Mesenchymal stem cell (in vitro differentiated cells and primary cell): ENCODE measurements at regions not wholly inside any gene's neighbourhood (a gene's known extent, or its start where the extent isn't known, plus 50 kb on each side); places are given as distances from the start of the nearest gene placed in this dataset.

Experiments used
- DNase-seq: peaks from one replicate; pipeline ENCODE4 v3.0.0-alpha.2; 2013
- H2AFZ ChIP-seq: one replicate; pipeline ENCODE4 v1.6.1; 2013; ENCODE audit warnings: low read depth, mild to moderate bottlenecking, control low read depth, inconsistent platforms, low read length, moderate library complexity
- H2AK5ac ChIP-seq: 2 replicates; pipeline ENCODE4 v1.6.1; 2013; ENCODE audit warnings: low read length, moderate library complexity, mild to moderate bottlenecking, inconsistent platforms; ENCODE audit not compliant: severe bottlenecking
- H2BK120ac ChIP-seq: one replicate; pipeline ENCODE4 v1.6.1; 2013; ENCODE audit warnings: low read depth, mild to moderate bottlenecking, inconsistent platforms, low read length, moderate library complexity
- H2BK12ac ChIP-seq, 2 experiments: one replicate each; pipeline ENCODE4 v1.6.1; 2013; ENCODE audit warnings: inconsistent platforms in 2 of 2, low read length in 2 of 2, mild to moderate bottlenecking in 2 of 2, moderate library complexity in 2 of 2, control low read depth in 1 of 2
- H2BK15ac ChIP-seq: one replicate; pipeline ENCODE4 v1.6.1; 2013; ENCODE audit warnings: mild to moderate bottlenecking, low read depth, inconsistent platforms; ENCODE audit not compliant: poor library complexity, severe bottlenecking
- H2BK5ac ChIP-seq: 2 replicates; pipeline ENCODE4 v1.6.1; 2013; ENCODE audit warnings: low read depth, mild to moderate bottlenecking, low read length, control low read depth, inconsistent platforms; ENCODE audit not compliant: poor library complexity, severe bottlenecking
- H3K14ac ChIP-seq, 2 experiments: one replicate each; pipeline ENCODE4 v1.6.1; 2013; ENCODE audit warnings: inconsistent platforms in 2 of 2, low read length in 2 of 2, control low read depth in 1 of 2, mild to moderate bottlenecking in 1 of 2, moderate library complexity in 1 of 2
- H3K18ac ChIP-seq, 2 experiments: one replicate each; pipeline ENCODE4 v1.6.1; 2013; ENCODE audit warnings: inconsistent platforms in 2 of 2, low read length in 2 of 2, control low read depth in 1 of 2, low read depth in 1 of 2, mild to moderate bottlenecking in 1 of 2
- H3K23ac ChIP-seq, 2 experiments: one replicate each; pipeline ENCODE4 v1.6.1; 2013; ENCODE audit warnings: inconsistent platforms in 2 of 2, low read length in 2 of 2, mild to moderate bottlenecking in 2 of 2, moderate library complexity in 2 of 2, control low read depth in 1 of 2
- H3K27ac ChIP-seq: 2 replicates; pipeline ENCODE4 v1.5.1; 2013; ENCODE audit warnings: mild to moderate bottlenecking, moderate library complexity, low read length, control low read depth, inconsistent platforms; ENCODE audit not compliant: poor library complexity, severe bottlenecking
- H3K27me3 ChIP-seq, 2 experiments: 2 replicates each; pipeline versions ENCODE4 v1.6.1 to v1.7.0; 2013; ENCODE audit warnings: low read length in 2 of 2, mild to moderate bottlenecking in 2 of 2, moderate library complexity in 2 of 2, control low read depth in 1 of 2, inconsistent platforms in 1 of 2; ENCODE audit not compliant: control insufficient read depth in 1 of 2, insufficient read depth in 1 of 2
- H3K36me3 ChIP-seq, 2 experiments: 2 replicates each; pipeline versions ENCODE4 v1.6.1 to v1.7.0; 2013; ENCODE audit warnings: low read length in 2 of 2, control low read depth in 1 of 2, inconsistent platforms in 1 of 2, low read depth in 1 of 2, mild to moderate bottlenecking in 1 of 2; ENCODE audit not compliant: insufficient read depth in 2 of 2, control insufficient read depth in 1 of 2
- H3K4ac ChIP-seq, 2 experiments: one replicate each; pipeline ENCODE4 v1.6.1; 2013; ENCODE audit warnings: inconsistent platforms in 2 of 2, low read length in 2 of 2, mild to moderate bottlenecking in 2 of 2, moderate library complexity in 2 of 2, control low read depth in 1 of 2, low read depth in 1 of 2
- H3K4me1 ChIP-seq: 2 replicates; pipeline ENCODE4 v1.6.1; 2013; ENCODE audit warnings: low read depth, low read length, control low read depth; ENCODE audit not compliant: control insufficient read depth, insufficient read depth
- H3K4me2 ChIP-seq: 2 replicates; pipeline ENCODE4 v1.6.1; 2013; ENCODE audit warnings: low read length, mild to moderate bottlenecking, inconsistent platforms; ENCODE audit not compliant: poor library complexity, severe bottlenecking
- H3K4me3 ChIP-seq, 2 experiments: 2 replicates each; pipeline versions ENCODE4 v1.5.1 to v1.7.0; 2013; ENCODE audit warnings: low read length in 2 of 2, mild to moderate bottlenecking in 2 of 2, control low read depth in 1 of 2, low read depth in 1 of 2; ENCODE audit not compliant: insufficient read depth in 1 of 2
- H3K79me1 ChIP-seq: replicated peaks from 2 replicates; pipeline ENCODE4 v1.6.1; 2013; ENCODE audit warnings: mild to moderate bottlenecking, control low read depth, low read length, inconsistent platforms; ENCODE audit not compliant: poor library complexity, severe bottlenecking
- H3K9ac ChIP-seq: 2 replicates; pipeline ENCODE4 v1.7.0; 2013; ENCODE audit warnings: mild to moderate bottlenecking, low read length, moderate library complexity
- H3K9me3 ChIP-seq: 2 replicates; pipeline ENCODE4 v1.7.0; 2013; ENCODE audit warnings: mild to moderate bottlenecking, low read length; ENCODE audit not compliant: control insufficient read depth
- H4K8ac ChIP-seq: one replicate; pipeline ENCODE4 v1.6.1; 2013; ENCODE audit warnings: inconsistent platforms, mild to moderate bottlenecking, low read length, moderate library complexity
- H4K91ac ChIP-seq: one replicate; pipeline ENCODE4 v1.6.1; 2013; ENCODE audit warnings: mild to moderate bottlenecking, low read length, inconsistent platforms
- WGBS: methylation state at CpG from one replicate; pipeline ENCODE4 v1.1.7; 2013; ENCODE audit warnings: mixed read lengths; 5-methylcytosine and 5-hydroxymethylcytosine counted together

GRCh38 chr2:103462712-103463111 lies 700.9 kb downstream of the TMEM182 start:
- Histone ChIP-seq H3K4me3 (no peak overlapping the region), H2BK120ac (no peak overlapping the region), H3K27ac (no peak overlapping the region), H3K9me3 (peaks cover 17% of the 10 kb centered on the region), H2BK15ac (no peak overlapping the region), H2AK5ac (no peak overlapping the region), H4K8ac (no peak overlapping the region), H2AFZ (no peak overlapping the region), H4K91ac (no peak overlapping the region), H3K18ac (no peak overlapping the region), H3K4me1 (no peaks in the 10 kb centered on the region), H3K27me3 (no peaks in the 10 kb centered on the region), H3K4me2 (no peak overlapping the region), H3K36me3 (no peaks in the 10 kb centered on the region), H2BK5ac (no peak overlapping the region), H3K14ac (no peak overlapping the region), H2BK12ac (no peak overlapping the region), H3K9ac (no peak overlapping the region), H3K4ac (no peak overlapping the region), H3K79me1 (no peaks in the 10 kb centered on the region), H3K23ac (no peak overlapping the region)
- DNase-seq = no peak
- WGBS = 98% methylated on average over 2 of the region's 2 CpGs

GRCh38 chr2:103464831-103465230 lies 703.0 kb downstream of the TMEM182 start:
- H3K4me1 ChIP-seq = no peaks in the 10 kb centered on the region
- no peak overlapping the region for H3K9ac ChIP-seq
- H3K23ac ChIP-seq = no peak overlapping the region
- H2BK5ac ChIP-seq = no peak overlapping the region
- no peak overlapping the region for H2AK5ac ChIP-seq
- H3K36me3 ChIP-seq = no peaks in the 10 kb centered on the region
- no peak overlapping the region for H2AFZ ChIP-seq
- H3K9me3 ChIP-seq = peaks cover 17% of the 10 kb centered on the region
- H2BK15ac ChIP-seq = no peak overlapping the region
- H3K18ac ChIP-seq = no peak overlapping the region
- DNase-seq = no peak
- no peak overlapping the region for H4K91ac ChIP-seq
- no peaks in the 10 kb centered on the region for H3K79me1 ChIP-seq
- H2BK12ac ChIP-seq = no peak overlapping the region
- H4K8ac ChIP-seq = no peak overlapping the region
- WGBS = 63% methylated on average over 6 of the region's 7 CpGs
- H3K14ac ChIP-seq = no peak overlapping the region
- H3K27me3 ChIP-seq = no peaks in the 10 kb centered on the region
- no peak overlapping the region for H3K27ac ChIP-seq
- no peak overlapping the region for H3K4me2 ChIP-seq
- H3K4me3 ChIP-seq = no peak overlapping the region
- H3K4ac ChIP-seq = no peak overlapping the region
- H2BK120ac ChIP-seq = no peak overlapping the region

GRCh38 chr2:103469800-103470199 lies 708.0 kb downstream of the TMEM182 start:
- H2AFZ ChIP-seq = no peak overlapping the region
- H3K36me3 ChIP-seq = no peaks in the 10 kb centered on the region
- no peak overlapping the region for H3K4ac ChIP-seq
- H2BK12ac ChIP-seq = no peak overlapping the region
- no peak overlapping the region for H3K4me2 ChIP-seq
- no peak overlapping the region for H3K23ac ChIP-seq
- no peak overlapping the region for H3K9ac ChIP-seq
- peaks cover 13% of the 10 kb centered on the region for H3K9me3 ChIP-seq
- H3K14ac ChIP-seq = no peak overlapping the region
- no peak overlapping the region for H3K18ac ChIP-seq
- no peak overlapping the region for H2AK5ac ChIP-seq
- no peaks in the 10 kb centered on the region for H3K27me3 ChIP-seq
- no peaks in the 10 kb centered on the region for H3K79me1 ChIP-seq
- no peak overlapping the region for H4K8ac ChIP-seq
- WGBS = 100% methylated on average over 1 of the region's 1 CpG
- no peak overlapping the region for H2BK5ac ChIP-seq
- H4K91ac ChIP-seq = no peak overlapping the region
- H3K4me1 ChIP-seq = no peaks in the 10 kb centered on the region
- H3K27ac ChIP-seq = no peak overlapping the region
- no peak for DNase-seq
- no peak overlapping the region for H3K4me3 ChIP-seq
- no peak overlapping the region for H2BK120ac ChIP-seq
- H2BK15ac ChIP-seq = no peak overlapping the region

GRCh38 chr2:103484906-103485305 lies 723.1 kb downstream of the TMEM182 start:
- 38% methylated on average over 1 of the region's 1 CpG for WGBS
- Histone ChIP-seq H2BK120ac (no peak overlapping the region), H3K4ac (no peak overlapping the region), H2BK12ac (no peak overlapping the region), H4K8ac (no peak overlapping the region), H3K79me1 (no peaks in the 10 kb centered on the region), H2AK5ac (no peak overlapping the region), H3K27ac (no peak overlapping the region), H3K14ac (no peak overlapping the region), H3K27me3 (no peaks in the 10 kb centered on the region), H4K91ac (no peak overlapping the region), H3K4me3 (no peak overlapping the region), H2BK5ac (no peak overlapping the region), H3K9ac (no peak overlapping the region), H3K23ac (no peak overlapping the region), H2BK15ac (no peak overlapping the region), H3K36me3 (no peaks in the 10 kb centered on the region), H3K4me2 (no peak overlapping the region), H3K9me3 (peaks cover 13% of the 10 kb centered on the region), H2AFZ (no peak overlapping the region), H3K4me1 (no peaks in the 10 kb centered on the region), H3K18ac (no peak overlapping the region)
- no peak for DNase-seq
